GM18870 (cell line): ENCODE measurements at regions not wholly inside any gene's neighbourhood (a gene's known extent, or its start where the extent isn't known, plus 50 kb on each side); places are given as distances from the start of the nearest gene placed in this dataset.
"Not testable (repeated sequence)": the region's sequence is repeated elsewhere in the genome, so short reads cannot be mapped to it uniquely, and the experiment has no call there.

Experiments
- ATAC-seq: cut with Tn5 transposase; IDR thresholded peaks from one replicate; pipeline ENCODE4 v1.9.1; 2021; ENCODE audit warnings: moderate library complexity; ENCODE audit not compliant: unreplicated experiment

DNA sequence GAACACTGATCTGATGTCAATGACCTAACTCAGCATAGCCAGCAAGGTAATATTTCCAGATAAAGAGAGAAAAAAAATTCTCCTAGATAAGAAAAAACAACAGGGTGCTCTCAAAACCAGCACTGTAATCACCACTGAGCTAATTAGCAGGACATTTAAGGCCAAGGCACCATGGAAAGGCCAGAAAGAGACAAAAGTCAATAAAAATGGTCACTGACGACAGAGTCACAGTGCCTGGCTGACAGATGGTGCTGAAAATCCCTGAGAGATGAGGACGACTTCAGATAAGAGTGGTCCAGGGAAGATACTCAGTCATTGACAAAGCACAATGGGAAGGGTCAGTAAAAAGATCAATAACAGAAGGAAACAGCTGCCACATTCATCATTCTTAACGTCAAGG, 186.7 kb downstream of the SPATA31A6 start:
- ATAC-seq: not testable (repeated sequence)

DNA sequence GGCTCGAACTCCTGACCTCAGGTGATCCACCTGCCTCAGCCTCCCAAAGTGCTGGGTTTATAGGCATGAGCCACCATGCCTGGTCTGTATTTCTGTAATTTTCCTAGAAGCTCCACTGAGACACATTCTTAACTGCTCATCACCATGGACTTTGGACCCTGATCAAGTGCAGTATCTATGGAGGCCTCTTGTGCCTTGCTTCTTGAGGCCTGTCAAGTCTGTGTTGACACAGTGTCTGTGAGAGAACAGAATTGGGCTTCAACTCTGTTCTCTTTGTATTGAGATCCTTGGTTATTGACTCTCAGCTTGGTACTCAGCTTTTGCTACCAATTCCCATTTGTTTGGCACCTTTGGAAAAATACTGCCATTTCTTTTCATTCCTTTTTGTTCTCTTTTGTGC, 188.0 kb downstream of the SPATA31A6 start:
- ATAC-seq: not testable (repeated sequence)

DNA sequence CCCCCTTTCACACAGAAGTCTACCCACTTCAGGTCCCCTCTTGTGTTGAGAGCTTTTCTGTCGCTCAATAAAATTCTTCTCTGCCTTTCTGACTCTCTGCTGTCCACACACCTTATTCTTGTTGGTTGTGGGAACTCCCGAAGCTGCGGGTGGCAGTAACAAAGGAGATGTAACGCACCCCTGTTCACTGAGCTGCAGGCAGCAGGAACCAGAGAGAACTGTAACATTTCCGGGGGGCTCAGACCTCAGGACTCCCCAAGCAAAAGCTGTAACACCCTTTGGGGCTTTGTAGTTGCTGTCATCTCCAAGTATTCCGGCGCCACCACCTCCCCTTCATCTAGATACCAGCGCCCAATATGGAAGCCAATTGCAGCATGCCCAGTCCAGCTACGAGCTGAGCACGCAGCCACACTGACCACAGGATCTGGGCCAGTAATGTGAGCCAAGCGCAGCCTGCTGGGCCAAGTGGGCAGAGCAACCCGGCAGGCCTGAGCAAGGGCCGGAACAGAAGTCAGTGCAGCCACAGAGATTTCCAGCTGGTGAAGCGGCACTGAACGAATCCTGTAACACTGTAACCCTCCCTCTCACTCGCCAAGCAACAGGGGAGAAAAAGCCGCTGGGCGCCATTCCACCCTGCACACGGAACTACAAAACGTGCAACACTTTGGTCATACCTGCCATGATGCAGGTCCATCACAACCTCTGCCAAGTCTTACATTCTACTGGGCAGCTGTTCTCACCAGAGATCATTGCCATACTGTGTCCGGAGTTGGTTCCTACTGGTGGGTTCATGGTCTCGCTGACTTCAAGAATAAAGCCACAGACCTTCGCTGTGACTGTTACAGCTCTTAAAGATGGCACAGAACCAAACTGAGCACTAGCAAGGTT, 194.3 kb downstream of the SPATA31A6 start:
- ATAC-seq: not testable (repeated sequence)

DNA sequence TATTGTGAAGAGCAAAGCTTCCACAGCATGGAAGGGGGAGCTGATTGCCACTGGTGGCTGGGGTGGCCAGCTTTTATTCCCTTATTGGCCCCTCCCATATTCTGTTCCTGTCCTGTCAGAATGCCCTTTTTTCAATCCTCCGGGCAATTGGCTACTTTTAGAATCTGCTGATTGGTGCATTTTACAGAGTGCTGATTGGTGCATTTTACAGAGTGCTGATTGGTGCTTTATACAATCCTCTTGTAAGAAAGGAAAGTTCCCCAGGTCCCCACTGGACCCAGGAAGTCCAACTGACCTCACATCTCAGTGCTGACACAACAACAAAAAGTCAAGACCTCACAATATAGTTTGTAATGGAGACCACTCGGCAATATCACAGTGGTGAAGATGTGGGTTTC, 195.0 kb downstream of the SPATA31A6 start:
- ATAC-seq: no peak

DNA sequence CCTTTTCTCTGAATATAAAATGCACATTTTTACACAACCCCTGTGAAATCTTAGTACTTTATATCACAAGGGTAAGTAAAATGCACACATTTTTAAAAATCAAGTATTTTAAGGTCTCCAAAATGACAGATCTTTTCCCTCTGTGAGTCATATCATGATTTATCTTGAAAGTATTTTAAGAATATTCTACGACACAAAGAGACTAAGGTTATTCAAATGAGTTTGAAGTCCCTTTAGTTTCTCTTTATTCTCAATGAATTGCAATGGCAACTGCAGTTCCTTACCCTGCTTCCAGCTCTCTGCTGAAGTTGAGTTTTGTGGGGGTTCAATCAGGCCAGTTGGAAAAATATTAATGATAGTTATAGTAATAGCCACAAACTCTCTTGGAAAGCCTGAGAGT, 196.1 kb downstream of the SPATA31A6 start:
- not testable (repeated sequence) for ATAC-seq

DNA sequence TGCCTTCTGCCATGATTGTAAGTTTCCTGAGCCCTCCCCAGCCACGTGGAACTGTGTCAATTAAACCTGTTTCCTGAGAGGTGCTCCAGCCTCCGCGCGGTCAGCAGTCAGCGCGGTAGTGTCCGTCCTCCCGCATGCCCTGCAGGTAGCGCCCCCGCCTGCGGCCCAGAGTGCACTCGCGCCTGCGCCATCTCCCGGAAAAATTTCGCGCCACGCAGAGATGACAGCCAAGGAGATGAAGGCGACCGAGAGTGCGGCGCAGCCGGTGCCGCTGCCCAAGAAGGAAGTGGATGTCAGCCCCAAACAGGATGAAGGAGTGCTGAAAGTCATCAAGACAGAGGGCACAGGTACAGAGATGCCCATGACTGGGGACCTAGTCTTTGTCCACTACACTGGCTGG, 201.1 kb downstream of the SPATA31A6 start:
- ATAC-seq: not testable (repeated sequence)

DNA sequence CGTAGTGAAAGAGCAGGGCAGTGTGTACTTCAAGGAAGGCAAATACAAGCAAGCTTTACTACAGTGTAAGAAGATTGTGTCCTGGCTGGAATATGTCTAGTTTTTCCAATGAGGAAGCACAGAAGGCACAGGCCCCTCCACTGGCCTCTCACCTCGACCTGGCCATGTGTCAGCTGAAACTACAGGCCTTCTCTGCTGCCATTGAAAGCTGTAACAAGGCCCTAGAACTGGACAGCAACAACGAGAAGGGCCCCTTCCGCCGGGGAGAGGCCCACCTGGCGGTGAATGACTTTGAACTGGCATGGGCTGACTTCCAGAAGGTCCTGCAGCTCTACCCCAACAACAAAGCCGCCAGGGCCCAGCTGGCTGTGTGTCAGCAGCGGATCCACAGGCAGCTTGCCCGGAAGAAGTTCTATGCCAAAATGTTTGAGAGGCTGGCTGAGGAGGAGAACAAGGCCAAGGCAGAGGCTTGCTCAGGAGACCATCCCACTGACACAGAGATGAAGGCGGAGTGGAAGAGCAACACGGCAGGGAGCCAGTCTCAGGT, 202.2 kb downstream of the SPATA31A6 start:
- ATAC-seq: not testable (repeated sequence)

DNA sequence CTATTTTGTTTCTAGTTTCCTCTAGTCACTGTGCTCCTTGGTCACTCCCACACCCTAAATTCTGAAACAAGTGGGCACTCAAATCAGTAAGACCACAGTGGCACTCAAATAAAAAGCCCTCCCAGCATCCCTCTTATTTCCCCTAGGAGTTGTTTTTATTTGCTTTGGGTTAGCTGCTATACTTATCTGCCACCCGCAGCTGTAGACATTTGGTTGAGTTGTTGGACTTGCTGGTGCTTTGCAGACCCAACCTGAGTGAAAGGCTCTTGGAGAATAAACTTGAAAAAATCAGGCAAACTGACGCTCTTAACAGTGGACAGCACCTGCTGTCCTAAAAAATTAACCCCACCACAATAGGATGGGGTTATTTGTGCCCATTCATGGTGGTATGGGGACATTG, 203.0 kb downstream of the SPATA31A6 start:
- no peak for ATAC-seq

DNA sequence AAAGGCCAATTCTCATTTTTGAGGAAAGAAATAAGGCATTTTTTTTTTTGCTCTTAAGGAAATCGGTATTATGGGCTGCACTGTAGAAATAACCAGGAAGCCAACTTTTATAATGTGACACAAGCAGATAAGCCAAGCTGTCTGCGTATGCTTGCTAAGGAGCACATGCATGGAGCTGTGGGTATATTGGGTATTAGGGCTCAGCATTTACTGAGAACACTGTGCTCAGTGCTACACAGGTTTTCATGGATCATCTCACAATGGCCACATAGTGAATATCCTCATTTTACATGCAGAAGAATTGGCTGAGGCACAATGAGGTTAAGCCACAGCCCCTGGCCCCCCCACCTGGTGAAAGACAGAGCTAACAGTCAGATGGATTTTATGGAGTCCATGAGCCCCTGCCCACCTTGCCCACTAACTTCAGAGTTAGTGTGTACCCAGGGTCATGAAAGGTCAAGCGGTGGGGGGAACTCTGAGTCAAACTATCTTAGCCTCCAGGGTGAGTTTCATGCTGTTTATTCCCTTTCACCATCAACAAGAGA, 204.8 kb downstream of the SPATA31A6 start:
- ATAC-seq: no peak

DNA sequence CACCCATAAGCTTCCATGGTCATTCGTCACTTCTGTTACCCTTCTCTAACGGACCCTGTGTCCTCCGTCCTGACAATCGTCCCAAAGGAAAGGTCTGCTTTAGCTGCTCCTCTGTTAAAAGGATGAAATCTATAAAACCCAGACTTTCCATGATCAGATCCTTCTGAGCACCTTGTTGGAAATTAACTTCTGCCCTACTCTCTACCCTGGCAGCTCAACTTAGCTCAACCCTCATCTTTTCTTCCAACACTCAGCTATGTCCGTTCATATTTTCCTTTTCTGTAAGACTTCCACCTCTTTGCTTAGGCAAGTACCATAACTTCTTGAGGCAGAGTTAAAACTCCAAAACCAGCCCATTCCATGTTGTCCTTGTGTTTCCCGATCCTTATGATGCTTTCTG, 205.4 kb downstream of the SPATA31A6 start:
- no peak for ATAC-seq

DNA sequence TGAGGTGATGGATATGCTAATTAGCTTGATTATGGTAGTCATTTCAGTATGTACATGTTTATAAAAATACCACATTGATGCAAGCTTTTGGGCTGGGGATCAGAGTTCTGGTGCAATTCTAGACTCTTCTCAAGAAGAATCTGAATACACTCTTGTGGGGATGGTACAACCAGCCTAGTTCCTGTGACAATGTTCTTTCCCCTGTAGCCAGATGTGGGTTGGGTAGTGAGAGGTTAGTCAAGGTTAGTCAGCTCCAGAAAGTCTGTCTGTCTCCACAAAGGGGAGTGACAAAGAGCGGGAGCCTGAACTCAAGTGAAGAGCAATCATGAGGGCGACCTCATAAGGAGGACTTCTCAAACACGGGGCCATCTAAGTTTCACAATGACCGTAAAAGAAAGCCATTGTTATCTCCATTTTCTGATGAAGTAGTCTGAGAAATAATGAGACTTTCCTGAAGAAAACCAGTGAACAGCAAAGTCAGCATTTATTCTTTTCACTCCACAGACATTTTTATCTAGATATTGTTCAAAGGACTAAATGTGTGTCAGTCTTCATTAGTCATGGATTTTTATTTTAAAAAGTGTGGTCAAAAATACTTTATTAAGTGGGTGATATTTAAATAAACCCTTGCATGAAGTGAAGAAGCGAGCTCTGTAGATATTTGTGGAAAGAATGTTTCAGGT, 209.5 kb downstream of the SPATA31A6 start:
- ATAC-seq: not testable (repeated sequence)

DNA sequence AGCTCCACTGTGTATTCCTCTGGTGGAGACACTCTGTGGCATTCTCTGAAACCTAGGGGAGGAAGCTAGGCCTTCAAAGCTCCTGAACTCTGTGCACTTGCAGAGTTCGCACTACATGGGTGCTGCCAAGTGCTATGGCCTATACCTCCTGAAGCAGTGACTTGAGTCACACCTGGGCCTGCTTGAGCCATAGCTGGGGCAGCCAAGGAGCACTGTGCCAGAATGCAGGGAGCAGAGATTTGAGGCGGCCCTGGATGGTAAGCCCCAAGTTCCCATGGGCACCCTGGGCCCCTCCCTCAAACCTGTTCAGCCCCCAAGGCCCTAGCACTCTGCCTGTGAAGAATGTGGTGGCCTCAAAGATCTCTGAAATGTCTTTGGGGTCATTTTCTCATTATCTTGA, 212.9 kb downstream of the SPATA31A6 start:
- no peak for ATAC-seq

DNA sequence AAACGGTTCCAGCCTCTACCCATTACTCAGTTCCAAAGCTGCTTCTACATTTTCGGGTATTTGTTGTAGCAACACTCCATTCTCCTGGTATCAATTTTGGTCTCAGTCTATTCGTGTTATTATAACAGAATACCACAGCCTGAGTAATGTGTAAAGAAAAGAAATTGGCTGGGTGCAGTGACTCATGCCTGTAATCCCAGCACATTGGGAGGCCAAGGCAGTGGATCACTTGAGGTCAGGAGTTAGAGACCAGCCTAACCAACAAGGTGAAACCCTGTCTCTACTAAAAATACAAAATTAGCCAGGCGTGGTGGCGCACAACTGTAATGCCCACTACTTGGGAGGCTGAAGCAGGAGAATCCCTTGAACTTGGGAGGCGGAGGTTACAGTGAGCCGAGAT, 213.9 kb downstream of the SPATA31A6 start:
- ATAC-seq: not testable (repeated sequence)

DNA sequence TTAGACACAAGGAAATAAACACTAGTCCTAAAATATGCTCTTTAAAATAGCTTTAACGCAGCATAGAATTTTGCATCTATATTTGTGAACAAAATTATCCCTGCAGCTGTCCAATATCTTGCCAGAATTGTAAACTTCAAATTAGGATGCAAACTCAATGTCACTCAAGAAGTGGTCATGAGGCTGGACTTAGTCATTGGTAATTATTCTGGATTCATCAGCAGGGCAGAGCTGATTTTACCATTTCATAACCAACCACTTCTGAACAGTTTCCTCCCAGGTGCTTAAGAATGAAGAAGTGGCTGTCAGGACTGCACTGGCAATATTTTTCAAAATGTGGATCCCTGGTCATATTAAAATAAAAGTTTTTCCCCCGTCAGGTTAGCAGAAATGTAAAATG, 219.5 kb downstream of the SPATA31A6 start:
- not testable (repeated sequence) for ATAC-seq

DNA sequence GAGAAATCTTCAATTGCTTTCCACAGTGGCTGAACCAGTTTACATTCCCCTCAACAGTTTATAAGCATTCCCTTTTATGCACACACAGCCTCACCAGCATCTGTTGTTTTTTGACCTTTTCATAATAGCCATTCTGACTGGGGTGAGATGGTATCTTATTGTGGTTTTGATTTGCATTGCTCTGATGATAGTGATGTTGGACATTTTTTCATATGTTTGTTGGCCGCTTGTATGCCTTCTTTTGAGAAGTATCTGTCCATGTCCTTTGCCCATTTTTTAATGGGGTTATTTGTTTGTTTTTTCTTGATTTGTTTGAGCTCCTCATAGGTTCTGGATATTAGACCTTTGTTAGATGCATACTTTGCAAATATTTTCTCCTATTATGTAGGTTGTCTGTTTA, 226.1 kb downstream of the SPATA31A6 start:
- ATAC-seq: not testable (repeated sequence)

DNA sequence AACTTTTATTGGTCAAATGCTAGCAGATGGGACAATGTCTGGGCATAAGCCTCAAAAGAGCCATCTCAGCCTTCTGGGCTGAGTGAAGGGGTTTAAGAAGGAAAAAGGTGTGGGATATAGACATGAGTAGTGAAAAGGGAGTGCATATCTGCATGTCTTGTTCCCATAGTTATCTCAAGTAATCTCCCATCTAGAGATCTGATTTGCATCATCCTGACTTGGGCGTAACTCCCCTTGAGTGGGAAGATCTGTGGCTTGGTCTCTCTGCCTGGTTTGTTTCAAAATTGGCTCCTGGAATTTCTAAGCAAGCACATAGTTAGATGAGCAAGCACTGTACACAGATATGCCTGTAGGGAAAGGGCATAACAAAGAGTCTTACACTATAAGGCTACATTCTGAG, 228.9 kb downstream of the SPATA31A6 start:
- ATAC-seq: not testable (repeated sequence)

DNA sequence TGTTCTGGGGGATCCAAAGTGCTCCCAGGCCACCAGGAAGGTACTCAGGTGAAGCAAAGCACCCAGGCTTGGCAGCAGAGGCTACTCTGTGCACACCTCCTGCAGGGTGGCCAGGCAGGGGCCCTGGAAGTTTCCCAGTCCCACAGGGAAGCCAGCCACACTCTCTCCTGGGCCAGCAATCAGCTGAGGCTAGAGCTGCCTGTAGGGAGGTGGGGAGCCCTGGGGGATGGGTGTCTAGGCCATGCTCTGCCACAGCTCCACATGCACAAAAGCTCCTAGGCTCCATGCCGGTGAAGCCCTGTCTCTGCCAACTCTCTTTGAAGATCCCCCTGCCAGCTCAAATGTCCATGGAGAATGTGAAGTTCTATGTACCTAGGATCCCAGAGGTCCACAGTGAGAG, 231.4 kb downstream of the SPATA31A6 start:
- not testable (repeated sequence) for ATAC-seq

DNA sequence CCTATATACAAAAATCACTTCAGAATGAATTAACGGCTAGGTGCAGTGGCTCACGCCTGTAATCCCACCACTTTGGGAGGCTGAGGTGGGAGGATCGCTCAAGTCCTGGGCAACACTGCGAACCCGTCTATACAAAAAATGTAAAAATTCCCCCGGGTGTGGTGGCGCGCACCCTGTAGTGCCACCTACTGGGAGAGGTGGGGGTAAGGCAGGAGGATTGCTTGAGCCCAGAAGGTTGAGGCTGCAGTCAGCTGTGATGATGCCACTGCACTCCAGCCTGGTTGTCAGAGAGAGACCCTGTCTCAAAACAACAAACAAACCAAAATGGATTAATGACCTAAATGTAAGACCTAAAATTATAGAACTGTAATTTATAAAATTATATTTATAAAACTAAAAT, 236.2 kb downstream of the SPATA31A6 start:
- not testable (repeated sequence) for ATAC-seq

DNA sequence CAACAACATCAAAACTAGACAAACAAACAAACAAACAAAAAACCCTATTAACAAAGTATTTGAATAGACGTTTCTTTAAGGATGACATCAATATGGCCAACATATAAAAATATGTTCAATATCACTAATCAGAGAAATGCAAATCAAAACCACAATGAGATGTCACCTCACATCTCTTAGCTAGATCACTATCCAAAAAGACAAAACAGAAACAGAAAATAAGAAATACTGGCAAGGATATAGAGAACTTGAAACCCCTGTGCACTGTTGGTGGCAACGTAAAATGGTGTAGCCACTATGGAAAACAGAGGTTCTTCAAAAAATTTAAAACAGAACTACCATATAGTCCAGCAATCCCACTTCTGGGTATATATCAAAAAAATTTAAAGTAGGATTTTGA, 236.9 kb downstream of the SPATA31A6 start:
- peak; percentile 43 for ATAC-seq

DNA sequence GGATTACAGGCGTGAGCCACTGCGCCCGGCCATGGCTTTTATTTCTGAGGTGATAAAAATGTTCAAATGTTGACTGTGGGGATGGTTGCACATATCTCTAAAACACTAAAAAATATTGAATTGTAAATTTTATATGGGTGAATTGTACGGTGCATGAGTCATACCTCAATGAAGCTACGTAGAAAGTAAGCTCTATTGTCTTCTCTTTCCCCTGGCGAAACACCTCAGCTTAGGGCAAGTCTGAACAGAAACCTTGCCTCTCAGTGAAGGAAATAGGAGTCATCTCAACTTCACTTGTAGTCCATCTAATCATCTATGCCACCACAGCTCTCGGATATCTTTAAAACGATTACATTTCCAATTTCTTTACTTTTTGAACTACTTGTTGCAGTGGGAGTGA, 238.2 kb downstream of the SPATA31A6 start:
- not testable (repeated sequence) for ATAC-seq
